Mammary epithelial cell (primary cell): ENCODE measurements at regions not wholly inside any gene's neighbourhood (a gene's known extent, or its start where the extent isn't known, plus 50 kb on each side); places are given as distances from the start of the nearest gene placed in this dataset.

ENCODE experiments used
- EZH2 ChIP-seq: IDR thresholded peaks from 2 replicates; pipeline ENCODE4 v1.6.1; 2012; ENCODE audit warnings: low read length, inconsistent platforms, borderline replicate concordance
- TF ChIP-seq, protein P1 (sequence below), 2 donors: IDR thresholded peaks in 1 of 2; conservative IDR thresholded peaks in 1 of 2; 2 replicates each; pipeline ENCODE4 v1.5.1; 2011 to 2012; ENCODE audit warnings: inconsistent platforms in 2 of 2, low read length in 2 of 2, mild to moderate bottlenecking in 2 of 2, control low read depth in 1 of 2, low read depth in 1 of 2; ENCODE audit not compliant: insufficient read depth in 1 of 2; ENCODE audit errors: extremely low read depth in 1 of 2

- TF ChIP-seq, protein P1, sequence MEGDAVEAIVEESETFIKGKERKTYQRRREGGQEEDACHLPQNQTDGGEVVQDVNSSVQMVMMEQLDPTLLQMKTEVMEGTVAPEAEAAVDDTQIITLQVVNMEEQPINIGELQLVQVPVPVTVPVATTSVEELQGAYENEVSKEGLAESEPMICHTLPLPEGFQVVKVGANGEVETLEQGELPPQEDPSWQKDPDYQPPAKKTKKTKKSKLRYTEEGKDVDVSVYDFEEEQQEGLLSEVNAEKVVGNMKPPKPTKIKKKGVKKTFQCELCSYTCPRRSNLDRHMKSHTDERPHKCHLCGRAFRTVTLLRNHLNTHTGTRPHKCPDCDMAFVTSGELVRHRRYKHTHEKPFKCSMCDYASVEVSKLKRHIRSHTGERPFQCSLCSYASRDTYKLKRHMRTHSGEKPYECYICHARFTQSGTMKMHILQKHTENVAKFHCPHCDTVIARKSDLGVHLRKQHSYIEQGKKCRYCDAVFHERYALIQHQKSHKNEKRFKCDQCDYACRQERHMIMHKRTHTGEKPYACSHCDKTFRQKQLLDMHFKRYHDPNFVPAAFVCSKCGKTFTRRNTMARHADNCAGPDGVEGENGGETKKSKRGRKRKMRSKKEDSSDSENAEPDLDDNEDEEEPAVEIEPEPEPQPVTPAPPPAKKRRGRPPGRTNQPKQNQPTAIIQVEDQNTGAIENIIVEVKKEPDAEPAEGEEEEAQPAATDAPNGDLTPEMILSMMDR (conservative IDR thresholded peaks at IDR 0.05 in 1 of 2, IDR thresholded peaks at IDR 0.05 in 1 of 2; ENCODE audit: extremely low read depth in 1 of 2, insufficient read depth in 1 of 2, low read depth in 1 of 2, low read length in 2 of 2), result no peak
- no peak for TF ChIP-seq EZH2
Observed at GRCh38 chr17:77853191-77853977, 105.1 kb upstream of the TNRC6C start.
